PC-9 (cell line): ENCODE measurements at regions not wholly inside any gene's neighbourhood (a gene's known extent, or its start where the extent isn't known, plus 50 kb on each side); places are given as distances from the start of the nearest gene placed in this dataset.

Source experiments
- BruUV-seq: library from RNA; stranded (reverse); fragments of 400-500 nt; replicated peaks from 2 replicates; lab custom pipeline; 2021; lab: Mats Ljungman, UMichigan
- CTCF ChIA-PET: fragments of 300-600 bp; sonication (Branson Sonifier 250); formaldehyde crosslinking; loops from one replicate; lab custom pipeline; 2022; ENCODE audit warnings: antibody characterized with exemption; lab: Charles Lee
- POLR2A ChIA-PET: fragments of 300-600 bp; sonication (Branson Sonifier 250); formaldehyde crosslinking; loops from one replicate; lab custom pipeline; 2022; ENCODE audit warnings: antibody characterized with exemption; ENCODE audit not compliant: unreplicated experiment; lab: Charles Lee
- DNase-seq, 2 experiments: peaks; one replicate each; pipeline versions ENCODE4 v3.0.0 to v3.0.0-alpha.2; 2015 to 2022; ENCODE audit warnings: mixed read lengths in 1 of 2
- H2AFZ ChIP-seq: fragments of 200-600 bp; sonication (generic); 2 replicates; pipeline ENCODE4 v1.8.1; 2017; ENCODE audit warnings: antibody characterized with exemption
- H3F3A ChIP-seq: fragments of 200-600 bp; sonication (generic); 2 replicates; pipeline ENCODE4 v1.8.1; 2017; ENCODE audit warnings: antibody characterized with exemption, mild to moderate bottlenecking, low read depth; ENCODE audit not compliant: insufficient read depth
- H3K27ac ChIP-seq: fragments of 200-600 bp; sonication (generic); 2 replicates; pipeline ENCODE4 v1.6.1; 2016; ENCODE audit warnings: mixed run types
- H3K27me3 ChIP-seq: fragments of 200-600 bp; sonication (generic); 2 replicates; pipeline ENCODE4 v1.6.1; 2016; ENCODE audit warnings: low read depth, mixed run types; ENCODE audit not compliant: insufficient read depth
- H3K36me3 ChIP-seq: fragments of 200-600 bp; sonication (generic); 2 replicates; pipeline ENCODE4 v1.6.1; 2016; ENCODE audit warnings: low read depth, mixed run types
- H3K4me1 ChIP-seq: fragments of 200-600 bp; sonication (generic); replicated peaks from 2 replicates; pipeline ENCODE4 v1.6.1; 2016; ENCODE audit warnings: mixed run types; ENCODE audit not compliant: insufficient read depth
- H3K4me2 ChIP-seq: fragments of 200-600 bp; sonication (generic); 2 replicates; pipeline ENCODE4 v1.6.1; 2017; ENCODE audit warnings: mixed run types
- H3K4me3 ChIP-seq: fragments of 200-600 bp; sonication (generic); 2 replicates; pipeline ENCODE4 v1.6.1; 2016; ENCODE audit warnings: mixed run types
- H3K79me2 ChIP-seq: fragments of 200-600 bp; sonication (generic); 2 replicates; pipeline ENCODE4 v1.6.1; 2017; ENCODE audit warnings: low read depth, mixed run types
- H3K9me2 ChIP-seq: fragments of 200-600 bp; sonication (generic); 2 replicates; pipeline ENCODE4 v1.8.1; 2017; ENCODE audit warnings: mild to moderate bottlenecking; ENCODE audit not compliant: insufficient read depth
- H3K9me3 ChIP-seq: fragments of 200-600 bp; sonication (generic); 2 replicates; pipeline ENCODE4 v1.8.1; 2016; ENCODE audit warnings: low read depth; ENCODE audit not compliant: insufficient read depth
- H4K20me1 ChIP-seq: fragments of 200-600 bp; sonication (generic); 2 replicates; pipeline ENCODE4 v1.8.1; 2017; ENCODE audit not compliant: insufficient read depth
- EZH2 ChIP-seq: fragments of 200-600 bp; sonication (generic); IDR thresholded peaks from 2 replicates; pipeline ENCODE4 v1.8.0; 2017; ENCODE audit warnings: antibody characterized with exemption, low read depth
- intact Hi-C: fragments of 100-400 bp; cut with micrococcal nuclease; formaldehyde crosslinking; loops from one replicate; pipeline ENCODE4 v1.10.0; 2022; ENCODE audit not compliant: unreplicated experiment
- TF ChIP-seq, protein P1 (sequence below): fragments of 200-600 bp; sonication (generic); conservative IDR thresholded peaks from 2 replicates; pipeline ENCODE4 v1.6.1; 2017; ENCODE audit warnings: mixed run types, antibody characterized with exemption, mild to moderate bottlenecking, moderate library complexity

- TF ChIP-seq EZH2 = no peak
- TF ChIP-seq, protein P1, sequence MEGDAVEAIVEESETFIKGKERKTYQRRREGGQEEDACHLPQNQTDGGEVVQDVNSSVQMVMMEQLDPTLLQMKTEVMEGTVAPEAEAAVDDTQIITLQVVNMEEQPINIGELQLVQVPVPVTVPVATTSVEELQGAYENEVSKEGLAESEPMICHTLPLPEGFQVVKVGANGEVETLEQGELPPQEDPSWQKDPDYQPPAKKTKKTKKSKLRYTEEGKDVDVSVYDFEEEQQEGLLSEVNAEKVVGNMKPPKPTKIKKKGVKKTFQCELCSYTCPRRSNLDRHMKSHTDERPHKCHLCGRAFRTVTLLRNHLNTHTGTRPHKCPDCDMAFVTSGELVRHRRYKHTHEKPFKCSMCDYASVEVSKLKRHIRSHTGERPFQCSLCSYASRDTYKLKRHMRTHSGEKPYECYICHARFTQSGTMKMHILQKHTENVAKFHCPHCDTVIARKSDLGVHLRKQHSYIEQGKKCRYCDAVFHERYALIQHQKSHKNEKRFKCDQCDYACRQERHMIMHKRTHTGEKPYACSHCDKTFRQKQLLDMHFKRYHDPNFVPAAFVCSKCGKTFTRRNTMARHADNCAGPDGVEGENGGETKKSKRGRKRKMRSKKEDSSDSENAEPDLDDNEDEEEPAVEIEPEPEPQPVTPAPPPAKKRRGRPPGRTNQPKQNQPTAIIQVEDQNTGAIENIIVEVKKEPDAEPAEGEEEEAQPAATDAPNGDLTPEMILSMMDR = no peak
- ChIA-PET POLR2A (no interaction called here), CTCF (no interaction called here)
- BruUV-seq = no TSS peak
- H3K9me3 ChIP-seq = no peaks in the 10 kb centered on the region
- no peaks in the 10 kb centered on the region for H3K9me2 ChIP-seq
- H3K4me3 ChIP-seq = no peak overlapping the region
- H4K20me1 ChIP-seq = no peaks in the 10 kb centered on the region
- H3K27me3 ChIP-seq = no peaks in the 10 kb centered on the region
- no peak overlapping the region for H3K4me2 ChIP-seq
- no peaks in the 10 kb centered on the region for H3F3A ChIP-seq
- no peak for DNase-seq
- H3K36me3 ChIP-seq = no peaks in the 10 kb centered on the region
- intact Hi-C loops = no loop called here
- H3K27ac ChIP-seq = no peak overlapping the region
- no peaks in the 10 kb centered on the region for H3K4me1 ChIP-seq
- no peak overlapping the region for H2AFZ ChIP-seq
- no peaks in the 10 kb centered on the region for H3K79me2 ChIP-seq
These were observed 68.6 kb upstream of the ZFHX3 start for GRCh38 chr16:73116576-73116975.

DNA sequence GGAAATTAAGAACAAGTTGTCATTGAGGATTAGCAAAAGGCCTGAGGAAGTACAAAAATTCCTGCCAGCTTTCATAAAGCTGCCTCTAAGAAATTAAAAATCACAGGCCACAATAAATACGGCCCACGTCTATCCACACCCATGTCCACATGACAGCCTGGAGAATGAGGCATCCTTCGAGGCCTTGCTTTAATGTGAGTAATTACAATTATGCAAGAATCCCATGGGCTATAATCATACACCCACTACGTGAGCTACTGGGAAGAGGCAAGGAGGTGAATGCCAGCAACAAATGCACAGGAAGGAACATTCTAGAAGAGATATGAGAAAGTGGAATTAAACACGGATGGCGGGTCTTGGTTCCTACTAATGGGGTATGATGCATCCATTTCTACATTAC, 65.4 kb upstream of the ZFHX3 start:
- Histone ChIP-seq H3K79me2 (no peaks in the 10 kb centered on the region), H3K4me2 (no peak overlapping the region), H3K4me1 (no peaks in the 10 kb centered on the region), H3K27me3 (no peaks in the 10 kb centered on the region), H2AFZ (no peak overlapping the region), H3F3A (no peaks in the 10 kb centered on the region), H4K20me1 (no peaks in the 10 kb centered on the region), H3K9me3 (no peaks in the 10 kb centered on the region), H3K9me2 (no peaks in the 10 kb centered on the region), H3K27ac (no peak overlapping the region), H3K4me3 (no peak overlapping the region), H3K36me3 (no peaks in the 10 kb centered on the region)
- POLR2A ChIA-PET = no interaction called here
- CTCF ChIA-PET = no interaction called here
- DNase-seq = no peak
- intact Hi-C loops = no loop called here
- BruUV-seq = no TSS peak
- TF ChIP-seq, protein P1 = no peak
- no peak for TF ChIP-seq EZH2

GRCh38 chr16:73108195-73108963, 60.5 kb upstream of the ZFHX3 start:
- Histone ChIP-seq H3K9me3 (no peaks in the 10 kb centered on the region), H3K4me3 (no peak overlapping the region), H3F3A (no peaks in the 10 kb centered on the region), H3K4me2 (no peak overlapping the region), H2AFZ (no peak overlapping the region), H3K79me2 (no peaks in the 10 kb centered on the region), H3K9me2 (no peaks in the 10 kb centered on the region), H3K27ac (no peak overlapping the region), H3K36me3 (no peaks in the 10 kb centered on the region), H3K4me1 (no peaks in the 10 kb centered on the region), H4K20me1 (no peaks in the 10 kb centered on the region), H3K27me3 (no peaks in the 10 kb centered on the region)
- POLR2A ChIA-PET = no interaction called here
- TF ChIP-seq, protein P1 = no peak
- TF ChIP-seq EZH2 = no peak
- no TSS peak for BruUV-seq
- no peak for DNase-seq
- intact Hi-C loops = no loop called here
- CTCF ChIA-PET = no interaction called here
